ENCODE measurements at regions not wholly inside any gene's neighbourhood (a gene's known extent, or its start where the extent isn't known, plus 50 kb on each side); places are given as distances from the start of the nearest gene placed in this dataset.

DNA sequence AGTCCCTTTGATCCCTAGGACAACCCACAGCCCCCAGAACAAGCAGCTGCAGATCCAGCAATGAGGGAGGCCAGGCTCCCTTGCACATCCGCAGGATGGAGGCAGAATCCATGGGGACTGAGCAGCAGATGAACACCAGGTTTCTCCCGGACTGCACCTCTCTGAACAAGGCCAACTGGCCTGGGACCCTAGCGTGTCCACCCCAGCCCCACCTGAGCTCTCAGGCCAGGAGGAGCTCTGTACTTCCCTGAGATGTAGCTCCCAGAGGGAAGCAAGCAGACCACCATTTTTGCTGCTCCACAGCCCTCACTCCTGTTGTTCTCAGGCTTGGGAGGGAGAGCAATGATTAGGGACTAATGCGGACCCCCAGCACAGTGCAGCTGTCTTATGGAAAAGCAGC lies 1195.8 kb downstream of the PCDH18 start:
- TF ChIP-seq POLR2A (IDR thresholded peaks at IDR 0.05; ENCODE audit: low read depth, low read length) (no peak), POLR2AphosphoS5 (IDR thresholded peaks at IDR 0.05; ENCODE audit: low read depth, low read length) (no peak), TAF1 (IDR thresholded peaks at IDR 0.05; ENCODE audit: low read depth, low read length) (no peak), SPI1 (IDR thresholded peaks at IDR 0.05; ENCODE audit: low read depth, low read length) (no peak), POU2F2 (IDR thresholded peaks at IDR 0.05; ENCODE audit: low read depth, low read length) (no peak)
